HAP-1 (cell line): ENCODE measurements at regions not wholly inside any gene's neighbourhood (a gene's known extent, or its start where the extent isn't known, plus 50 kb on each side); places are given as distances from the start of the nearest gene placed in this dataset.
"Not testable (repeated sequence)": the region's sequence is repeated elsewhere in the genome, so short reads cannot be mapped to it uniquely, and the experiment has no call there.

Experiments
- DNase-seq, 2 experiments: peaks; one replicate each; pipeline ENCODE4 v3.0.0-alpha.2; 2016 to 2020; ENCODE audit warnings: low spot score in 2 of 2
- H3K27me3 ChIP-seq: fragments of 250-450 bp; sonication (Bioruptor Pico); 2 replicates; pipeline ENCODE4 v1.5.1; 2020; ENCODE audit warnings: low read depth, mild to moderate bottlenecking, moderate library complexity
- H3K36me3 ChIP-seq: fragments of 250-450 bp; sonication (Bioruptor Pico); replicated peaks from 2 replicates; pipeline ENCODE4 v1.5.1; 2020; ENCODE audit warnings: mild to moderate bottlenecking
- H3K4me1 ChIP-seq: fragments of 250-450 bp; sonication (Bioruptor Pico); 2 replicates; pipeline ENCODE4 v1.5.1; 2020; ENCODE audit warnings: mild to moderate bottlenecking
- H3K4me3 ChIP-seq: fragments of 250-450 bp; sonication (Bioruptor Pico); 2 replicates; pipeline ENCODE4 v1.5.1; 2020; ENCODE audit warnings: mild to moderate bottlenecking, moderate library complexity
- H3K9me3 ChIP-seq: fragments of 250-450 bp; sonication (Bioruptor Pico); 2 replicates; pipeline ENCODE4 v1.5.1; 2020; ENCODE audit warnings: mild to moderate bottlenecking, moderate library complexity
- in situ Hi-C: fragments of 300-500 bp; cut with MboI; formaldehyde crosslinking; loops from 3 replicates; pipeline ENCODE4 v1.14.3; 2020; ENCODE audit warnings: low sequenced_read_pairs, inconsistent platforms, mixed read lengths

DNA sequence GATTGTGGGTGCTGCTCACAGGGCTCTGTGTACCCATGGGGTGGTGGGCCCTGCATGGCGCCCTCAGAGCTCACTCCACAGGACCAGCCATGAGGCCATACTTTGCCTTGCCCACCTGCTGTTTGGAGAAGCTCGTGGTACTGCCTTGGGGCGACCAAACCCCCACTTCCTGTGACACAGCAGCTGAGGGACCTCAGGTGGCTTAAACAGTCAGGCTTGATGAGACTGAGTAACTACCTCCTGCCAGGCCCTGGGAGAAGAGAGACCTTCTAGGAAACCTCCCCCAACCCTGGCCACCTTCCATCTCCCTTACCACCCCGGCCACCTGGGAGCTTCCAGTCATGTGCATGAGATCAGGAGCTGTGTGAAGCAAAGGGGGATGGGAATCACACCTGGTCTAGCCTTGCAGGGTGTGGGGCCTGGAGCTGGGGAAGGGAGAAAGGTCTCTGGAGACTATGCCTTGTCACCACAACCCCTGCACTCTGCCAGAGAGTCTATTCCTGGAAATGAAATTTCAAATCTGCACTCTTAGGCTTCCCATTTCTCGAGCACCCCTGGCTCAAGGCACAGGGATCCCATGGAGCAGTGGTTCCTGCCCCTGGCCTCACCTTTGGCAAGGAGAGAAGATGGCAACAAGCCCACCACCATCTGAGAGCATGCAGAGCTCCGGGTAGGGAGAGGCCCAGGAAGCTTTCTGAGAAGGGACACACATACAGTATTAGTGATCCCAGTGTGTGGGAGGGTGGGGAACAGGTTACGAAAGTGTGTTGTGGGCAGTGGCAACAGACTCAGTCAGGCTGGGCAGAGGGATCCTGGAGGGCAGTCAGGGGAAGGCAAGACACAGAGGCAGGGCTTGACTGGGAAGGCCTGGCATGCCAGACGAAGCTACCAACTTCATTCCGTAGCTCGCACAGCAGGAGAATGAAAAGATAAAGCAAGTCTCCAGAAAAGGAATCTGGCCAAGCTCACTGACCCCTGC, 125.0 kb downstream of the URI1 start:
- Histone ChIP-seq H3K9me3 (no peaks in the 10 kb centered on the region), H3K4me3 (no peak overlapping the region), H3K4me1 (no peaks in the 10 kb centered on the region; the same call in 1 of the 2 replicates), H3K36me3 (no peaks in the 10 kb centered on the region), H3K27me3 (no peaks in the 10 kb centered on the region)
- in situ Hi-C loops = no loop called here
- no peak for DNase-seq

DNA sequence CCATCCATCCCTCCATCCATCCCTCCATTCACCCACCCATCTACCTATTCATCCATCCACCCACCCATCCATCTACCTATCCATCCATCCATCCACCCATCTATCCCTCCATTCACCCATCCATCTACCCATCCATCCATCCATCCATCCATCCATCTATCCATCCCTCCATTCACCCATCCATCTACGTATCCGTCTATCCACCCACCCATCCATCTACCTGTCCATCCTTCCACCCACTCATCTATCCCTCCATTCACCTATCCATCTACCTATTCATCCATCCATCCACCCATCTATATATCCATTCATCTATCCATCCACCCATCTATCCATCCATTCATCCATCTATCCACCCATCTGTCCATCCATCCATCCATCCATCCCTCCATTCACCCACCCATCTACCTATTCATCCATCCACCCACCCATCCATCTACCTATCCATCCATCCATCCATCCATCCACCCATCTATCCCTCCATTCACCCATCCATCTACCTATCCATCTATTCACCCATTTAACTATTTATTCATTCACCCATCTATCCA, 126.0 kb downstream of the URI1 start:
- DNase-seq, in situ Hi-C loops, H3K36me3 ChIP-seq, H3K9me3 ChIP-seq, H3K4me1 ChIP-seq, H3K4me3 ChIP-seq, H3K27me3 ChIP-seq: not testable (repeated sequence)

DNA sequence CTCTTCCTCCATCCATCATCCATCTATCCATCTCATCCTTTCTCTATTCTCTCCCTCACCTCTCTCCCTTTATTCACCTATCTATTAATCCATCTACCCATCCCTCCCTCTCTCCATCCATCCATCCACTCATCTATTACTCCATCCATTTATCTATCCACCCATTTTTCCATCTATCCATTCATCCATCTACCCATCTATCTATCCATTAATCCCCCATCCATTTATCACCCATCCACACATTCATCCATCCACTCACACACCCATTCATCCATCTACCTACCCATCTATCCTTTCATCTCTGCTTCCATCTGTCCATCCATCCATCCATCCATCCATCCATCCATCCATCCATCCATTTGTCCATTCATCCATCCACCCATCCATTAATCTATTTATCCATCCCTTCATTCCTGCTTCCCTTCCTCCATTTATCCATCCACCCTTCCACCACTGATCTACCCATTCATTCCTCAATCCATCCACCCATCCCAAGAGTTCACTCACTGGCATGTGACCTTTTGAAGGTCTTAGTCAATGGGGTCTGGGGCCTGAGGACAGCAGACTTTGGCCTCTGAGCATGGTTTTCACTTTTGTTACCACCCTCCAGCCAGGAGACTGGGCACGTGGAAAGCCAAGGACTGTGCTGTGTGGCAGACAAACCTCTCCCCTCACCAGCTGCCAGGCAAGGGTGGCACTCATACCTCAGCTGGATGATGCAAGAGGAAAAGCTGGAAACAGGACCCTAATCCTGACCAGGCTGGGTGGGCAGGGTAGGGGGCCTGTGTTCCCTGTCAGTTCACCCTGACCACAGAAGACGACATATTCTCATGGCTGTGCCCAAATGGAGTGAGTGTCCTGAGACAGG, 126.7 kb downstream of the URI1 start:
- in situ Hi-C loops = no loop called here
- no peaks in the 10 kb centered on the region for H3K9me3 ChIP-seq
- no peaks in the 10 kb centered on the region for H3K27me3 ChIP-seq
- H3K36me3 ChIP-seq = no peaks in the 10 kb centered on the region
- no peaks in the 10 kb centered on the region; the same call in 1 of the 2 replicates for H3K4me1 ChIP-seq
- DNase-seq = no peak
- no peak overlapping the region for H3K4me3 ChIP-seq

DNA sequence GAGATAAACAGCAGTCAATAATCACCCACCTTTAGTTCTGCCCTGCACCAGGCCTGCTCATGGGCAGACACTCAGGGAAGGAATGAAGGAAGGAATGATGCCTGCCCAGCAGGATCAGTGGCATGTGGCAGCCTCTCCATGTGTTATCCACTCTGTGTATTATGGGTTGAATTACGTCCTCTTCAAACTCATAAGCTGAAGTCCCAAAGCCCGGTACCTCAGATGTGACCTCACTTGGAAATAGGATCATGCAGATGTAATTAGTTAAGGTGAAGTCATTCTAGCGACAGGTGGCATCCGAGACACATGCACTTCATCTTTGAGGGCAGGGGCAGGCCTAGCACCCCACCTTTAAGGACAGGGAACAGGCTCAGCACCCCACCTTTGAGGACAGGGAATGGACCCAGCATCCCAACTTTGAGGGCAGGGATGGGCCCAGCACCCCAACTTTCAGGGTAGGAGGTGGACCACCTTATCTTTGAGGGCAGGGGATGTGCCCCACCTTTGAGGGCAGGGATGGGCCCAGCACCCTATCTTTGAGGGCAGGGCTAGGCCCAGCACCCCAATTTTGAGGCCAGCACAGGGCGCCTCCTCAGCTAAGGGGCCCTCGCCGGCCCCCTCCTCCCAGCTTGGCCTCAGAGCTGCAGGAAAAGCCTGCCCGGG, 127.6 kb downstream of the URI1 start:
- Histone ChIP-seq H3K27me3 (no peaks in the 10 kb centered on the region), H3K4me1 (no peaks in the 10 kb centered on the region; the same call in 1 of the 2 replicates), H3K4me3 (no peak overlapping the region), H3K36me3 (no peaks in the 10 kb centered on the region), H3K9me3 (no peaks in the 10 kb centered on the region)
- in situ Hi-C loops = no loop called here
- DNase-seq = no peak

DNA sequence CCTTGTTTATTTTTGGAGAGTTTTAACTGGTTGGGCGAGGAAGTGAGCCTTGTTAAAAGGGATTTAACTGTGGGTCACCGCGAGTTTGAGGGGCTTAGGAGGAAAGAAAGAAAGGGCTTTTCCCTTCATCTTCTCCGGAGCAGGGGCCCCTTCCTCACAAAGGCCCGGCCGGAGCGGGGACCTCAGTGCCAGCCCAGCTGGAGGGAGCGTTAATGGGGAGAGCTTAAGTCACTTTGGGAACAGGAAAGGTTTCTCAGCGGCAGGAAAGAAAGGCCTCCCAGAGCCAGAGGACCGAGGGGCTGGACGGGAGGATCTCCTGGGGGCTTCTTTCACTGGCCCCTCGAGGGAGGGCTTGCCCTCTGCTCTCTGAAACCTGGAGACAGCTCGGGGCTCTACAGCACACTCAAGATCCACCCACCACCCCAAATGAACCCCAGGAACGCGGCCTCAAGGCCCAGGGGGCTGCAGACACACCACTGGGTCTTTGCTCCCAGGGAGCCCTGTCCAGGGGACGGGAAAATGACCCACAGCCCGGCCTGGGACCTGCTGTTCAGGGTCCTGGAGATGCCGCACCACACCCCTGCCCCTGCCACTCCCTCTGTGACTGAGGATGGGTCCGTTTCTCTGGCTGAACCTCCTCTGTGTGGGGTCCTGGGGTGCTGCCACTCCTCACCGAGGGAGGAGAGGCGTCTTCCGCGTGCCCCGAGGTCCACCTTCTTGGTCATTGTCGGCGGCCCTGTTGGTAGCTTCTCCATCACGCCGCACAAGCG, 128.3 kb downstream of the URI1 start:
- H3K9me3 ChIP-seq = no peaks in the 10 kb centered on the region
- no peaks in the 10 kb centered on the region for H3K36me3 ChIP-seq
- H3K4me3 ChIP-seq = no peak overlapping the region
- H3K4me1 ChIP-seq = no peaks in the 10 kb centered on the region; the same call in 1 of the 2 replicates
- H3K27me3 ChIP-seq = no peaks in the 10 kb centered on the region
- in situ Hi-C loops = no loop called here
- DNase-seq = no peak

DNA sequence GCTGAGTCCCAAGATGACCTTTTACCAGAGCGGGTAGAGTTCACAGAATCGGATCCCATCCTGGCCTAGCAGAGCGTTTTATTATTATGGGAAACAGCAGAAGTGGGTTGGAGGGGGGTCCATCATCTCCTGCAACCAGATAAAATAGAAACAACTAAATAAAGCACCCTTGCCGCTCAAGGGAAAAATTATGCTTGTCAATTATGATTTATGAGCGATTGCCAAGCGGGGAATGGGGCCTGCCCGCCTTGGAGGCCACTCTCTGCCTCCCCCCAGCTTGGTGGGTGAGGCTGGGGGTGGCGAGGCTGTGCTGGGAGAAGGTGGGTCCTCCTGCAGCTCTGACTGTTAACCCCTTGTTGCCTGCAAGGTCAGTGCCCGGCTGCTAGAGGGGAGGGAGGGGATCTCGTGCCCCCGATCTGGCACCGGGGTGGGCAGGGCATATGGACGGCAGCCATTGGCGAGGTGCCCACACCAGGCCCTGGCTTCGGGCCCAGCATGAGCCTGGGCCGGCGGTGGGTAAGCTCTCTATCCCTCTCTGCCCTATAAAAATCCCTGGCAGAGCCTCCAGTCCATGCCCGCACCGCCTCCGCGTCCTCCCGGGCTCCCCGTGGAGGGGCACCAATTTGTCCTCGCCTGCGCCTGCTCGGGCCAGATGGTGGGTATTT, 129.1 kb downstream of the URI1 start:
- in situ Hi-C loops = no loop called here
- no peak overlapping the region for H3K4me3 ChIP-seq
- H3K4me1 ChIP-seq = no peaks in the 10 kb centered on the region
- H3K27me3 ChIP-seq = no peaks in the 10 kb centered on the region
- no peak for DNase-seq
- no peaks in the 10 kb centered on the region for H3K9me3 ChIP-seq
- H3K36me3 ChIP-seq = no peaks in the 10 kb centered on the region

DNA sequence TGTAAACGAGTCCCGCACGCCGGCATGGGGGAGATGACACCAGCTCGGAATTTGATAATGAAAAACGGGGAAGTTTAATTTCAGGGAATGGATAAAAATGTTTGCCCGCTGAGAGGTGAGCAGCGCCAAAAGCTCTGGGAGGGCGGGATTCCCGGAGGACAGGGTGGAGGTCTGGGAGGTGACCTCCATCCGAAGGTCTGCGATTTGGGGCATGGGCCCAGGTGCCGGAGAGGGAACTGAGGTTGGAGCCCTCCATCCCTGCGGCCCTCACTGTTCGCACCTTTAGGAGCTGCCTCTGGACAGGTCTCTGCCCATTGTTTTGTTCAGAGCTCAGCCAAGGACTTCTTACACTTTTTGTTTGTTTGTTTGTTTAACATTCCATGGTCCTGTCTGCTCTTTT, 129.8 kb downstream of the URI1 start:
- Histone ChIP-seq H3K4me3 (no peak overlapping the region), H3K36me3 (no peaks in the 10 kb centered on the region), H3K9me3 (no peaks in the 10 kb centered on the region), H3K27me3 (no peaks in the 10 kb centered on the region), H3K4me1 (no peaks in the 10 kb centered on the region)
- DNase-seq = no peak
- in situ Hi-C loops = no loop called here

DNA sequence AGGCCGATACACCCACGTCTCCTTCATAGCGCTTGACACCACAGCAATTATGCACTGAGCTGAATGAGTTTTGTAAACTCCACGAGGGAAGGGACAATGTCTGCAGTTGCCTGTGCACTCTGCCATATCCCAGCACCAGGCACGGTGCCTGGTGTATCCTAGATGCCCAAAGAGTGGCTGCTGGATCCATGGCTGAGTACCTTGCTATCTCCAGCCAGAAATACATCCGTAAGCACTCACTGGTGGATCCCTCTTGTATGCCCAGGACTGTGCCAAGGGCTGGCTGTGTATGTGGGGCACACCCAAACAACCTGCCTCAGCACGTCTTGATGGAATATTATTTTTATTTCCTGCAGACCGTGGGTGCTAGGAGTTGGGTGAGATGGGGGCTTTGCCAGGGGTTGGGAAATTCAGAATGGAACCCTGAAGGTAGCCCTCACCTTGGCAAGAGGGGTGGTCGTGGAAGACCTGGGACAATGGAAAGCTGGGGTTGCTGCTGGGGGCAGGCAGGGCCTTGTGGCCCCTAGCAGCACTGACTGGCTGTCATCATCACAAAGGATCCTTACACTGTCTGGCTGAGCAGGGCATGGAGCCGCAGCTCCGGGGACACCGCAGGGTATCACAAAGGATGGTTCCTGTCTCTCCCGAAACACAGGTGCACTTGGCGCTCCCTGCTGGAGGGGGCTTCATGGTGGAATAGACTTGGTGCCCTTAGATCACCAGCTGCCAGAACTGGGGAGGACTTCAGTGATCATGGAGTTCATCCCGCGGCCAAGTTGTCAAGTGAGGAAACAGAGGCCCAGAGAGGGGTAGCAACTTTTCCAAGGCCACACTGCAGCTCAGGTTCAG, 131.3 kb downstream of the URI1 start:
- DNase-seq = no peak
- H3K36me3 ChIP-seq = no peaks in the 10 kb centered on the region
- in situ Hi-C loops = no loop called here
- no peak overlapping the region for H3K4me3 ChIP-seq
- H3K4me1 ChIP-seq = no peaks in the 10 kb centered on the region
- no peaks in the 10 kb centered on the region for H3K9me3 ChIP-seq
- H3K27me3 ChIP-seq = no peaks in the 10 kb centered on the region

DNA sequence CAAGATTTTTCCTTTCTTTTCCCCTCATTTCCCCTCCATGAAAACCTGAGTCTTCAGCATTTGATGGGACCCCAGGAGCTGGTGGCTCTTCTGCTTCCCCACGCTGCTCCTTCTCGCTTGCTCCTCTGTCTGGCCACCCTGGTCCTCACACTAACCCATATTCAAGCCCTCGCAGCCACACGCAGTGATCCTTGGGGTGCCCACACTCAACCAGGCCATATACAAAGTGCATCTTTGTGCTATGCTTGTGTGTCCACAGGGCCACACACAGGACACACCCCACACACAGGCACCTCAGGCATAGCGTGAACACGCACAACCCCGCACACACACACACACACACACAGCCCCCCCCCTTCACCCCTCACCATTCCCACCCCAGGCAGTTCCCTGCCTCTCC, 132.1 kb downstream of the URI1 start:
- Histone ChIP-seq H3K27me3 (no peaks in the 10 kb centered on the region), H3K36me3 (no peaks in the 10 kb centered on the region), H3K9me3 (no peaks in the 10 kb centered on the region; the same call in 1 of the 2 replicates), H3K4me1 (no peaks in the 10 kb centered on the region), H3K4me3 (no peak overlapping the region)
- DNase-seq = no peak
- in situ Hi-C loops = no loop called here

DNA sequence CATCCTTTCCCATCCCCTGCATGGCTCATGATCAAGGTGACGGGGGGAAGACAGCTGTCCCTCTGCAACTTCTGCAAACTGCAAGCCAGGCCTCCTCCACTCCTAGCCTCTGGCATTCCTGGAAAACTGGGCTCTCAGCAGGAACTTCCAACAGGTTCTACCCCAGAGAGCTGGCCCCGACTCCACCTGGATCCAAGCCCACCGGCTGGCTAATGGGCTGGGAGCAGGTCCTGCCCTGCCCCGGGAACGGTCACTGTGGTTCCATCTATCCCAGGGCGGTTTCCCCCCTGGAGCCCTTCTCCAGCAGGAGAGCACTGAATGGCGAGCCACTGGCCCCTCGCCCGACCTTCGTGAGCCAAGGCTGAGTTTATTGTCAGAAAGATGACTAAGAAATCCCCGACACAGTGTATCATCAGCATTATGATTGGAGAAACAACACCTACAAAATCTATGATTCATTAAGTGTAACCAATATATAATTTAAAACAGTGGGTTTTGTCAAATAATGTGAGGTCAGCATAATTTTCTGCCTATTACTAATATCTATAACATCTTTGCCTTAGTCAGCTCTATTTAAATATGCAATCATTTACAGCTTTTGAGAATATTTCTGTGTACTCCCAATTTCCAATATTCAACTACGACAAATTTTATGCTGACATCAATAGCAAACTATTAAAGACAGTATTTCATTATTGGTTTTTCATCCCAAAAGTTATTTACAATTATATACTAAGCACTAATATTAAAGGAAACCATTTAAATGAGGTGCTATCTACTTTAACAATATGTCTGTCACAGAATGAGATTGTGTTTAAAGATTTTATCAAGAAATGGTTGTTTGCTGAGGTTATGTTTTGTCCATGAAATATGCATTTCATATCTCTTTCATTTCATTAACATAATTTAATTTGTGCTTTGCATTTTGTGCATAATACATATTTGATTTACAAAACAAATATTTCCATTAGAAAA, 133.0 kb downstream of the URI1 start:
- Histone ChIP-seq H3K4me3 (no peak overlapping the region), H3K27me3 (no peaks in the 10 kb centered on the region), H3K4me1 (no peaks in the 10 kb centered on the region), H3K36me3 (no peaks in the 10 kb centered on the region), H3K9me3 (no peaks in the 10 kb centered on the region; the same call in 1 of the 2 replicates)
- no peak for DNase-seq
- in situ Hi-C loops = no loop called here

DNA sequence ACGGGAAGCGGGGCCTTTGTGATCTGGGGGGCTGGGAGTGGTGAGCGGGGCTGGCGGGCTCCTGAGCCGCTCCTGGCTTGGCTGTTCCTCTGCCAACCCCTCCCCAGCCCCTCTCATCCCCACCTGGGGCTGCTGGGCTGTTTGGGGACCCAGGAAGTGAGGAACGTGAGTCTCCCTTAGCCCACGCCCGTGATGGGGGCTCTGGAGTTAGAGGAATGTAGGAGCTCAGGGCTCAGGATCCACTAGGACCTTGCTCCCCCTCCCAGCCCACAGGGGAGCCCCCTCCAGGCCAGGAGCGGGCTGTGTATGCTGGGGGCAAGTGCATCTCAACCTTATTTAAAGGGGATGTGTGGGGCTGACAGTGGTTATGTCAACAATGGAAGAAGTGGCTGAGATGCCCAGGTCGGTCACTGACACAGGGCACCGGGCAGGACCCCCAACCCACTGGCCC, 134.1 kb downstream of the URI1 start:
- Histone ChIP-seq H3K27me3 (no peaks in the 10 kb centered on the region), H3K9me3 (no peaks in the 10 kb centered on the region; the same call in 1 of the 2 replicates), H3K4me3 (no peak overlapping the region), H3K36me3 (no peaks in the 10 kb centered on the region), H3K4me1 (no peaks in the 10 kb centered on the region)
- DNase-seq = no peak
- in situ Hi-C loops = no loop called here
